ENCODE measurements at regions not wholly inside any gene's neighbourhood (a gene's known extent, or its start where the extent isn't known, plus 50 kb on each side); places are given as distances from the start of the nearest gene placed in this dataset.
"Not testable (repeated sequence)": the region's sequence is repeated elsewhere in the genome, so short reads cannot be mapped to it uniquely, and the experiment has no call there.

- no peak for DNase-seq
These were observed 219.0 kb upstream of the GIMD1 start for GRCh38 chr4:106587558-106587957.

- no peak for DNase-seq
These were observed 217.4 kb upstream of the GIMD1 start for GRCh38 chr4:106585915-106586349.

GRCh38 chr4:106584337-106584989 is 215.9 kb upstream of the GIMD1 start:
- DNase-seq: no peak

GRCh38 chr4:106583567-106583966 is 215.0 kb upstream of the GIMD1 start:
- no peak for DNase-seq

GRCh38 chr4:106583108-106583507 is 214.5 kb upstream of the GIMD1 start:
- DNase-seq: no peak

- no peak for DNase-seq
These were observed 213.5 kb upstream of the GIMD1 start for GRCh38 chr4:106582103-106582502.

GRCh38 chr4:106579236-106579635 is 210.7 kb upstream of the GIMD1 start:
- no peak for DNase-seq

- DNase-seq: no peak
These were observed 200.8 kb upstream of the GIMD1 start for GRCh38 chr4:106569146-106570031.

GRCh38 chr4:106565727-106566126 is 197.1 kb upstream of the GIMD1 start:
- DNase-seq: no peak

GRCh38 chr4:106563637-106564036 is 195.1 kb upstream of the GIMD1 start:
- not testable (repeated sequence) for DNase-seq

- DNase-seq: no peak
These were observed 183.1 kb upstream of the GIMD1 start for GRCh38 chr4:106551724-106552123.

GRCh38 chr4:106548446-106549044 is 180.0 kb upstream of the GIMD1 start:
- DNase-seq: no peak

- DNase-seq: no peak
These were observed 177.8 kb upstream of the GIMD1 start for GRCh38 chr4:106546370-106546769.

GRCh38 chr4:106542609-106543008 is 174.0 kb upstream of the GIMD1 start:
- DNase-seq: not testable (repeated sequence)

- no peak for DNase-seq
These were observed 172.7 kb upstream of the GIMD1 start for GRCh38 chr4:106541253-106541652.

GRCh38 chr4:106530821-106531220 is 162.2 kb upstream of the GIMD1 start:
- no peak for DNase-seq

- DNase-seq: no peak
These were observed 161.4 kb upstream of the GIMD1 start for GRCh38 chr4:106530024-106530361.

GRCh38 chr4:106529348-106530023 is 160.9 kb upstream of the GIMD1 start:
- DNase-seq: no peak

GRCh38 chr4:106527316-106527715 is 158.7 kb upstream of the GIMD1 start:
- no peak for DNase-seq

GRCh38 chr4:106525425-106525824 is 156.8 kb upstream of the GIMD1 start:
- not testable (repeated sequence) for DNase-seq

GRCh38 chr4:106524772-106525171 is 156.2 kb upstream of the GIMD1 start:
- not testable (repeated sequence) for DNase-seq

GRCh38 chr4:106522839-106523238 is 154.3 kb upstream of the GIMD1 start:
- no peak for DNase-seq

GRCh38 chr4:106512706-106513105 is 144.1 kb upstream of the GIMD1 start:
- no peak for DNase-seq

All from KG1 (cell line).